GM21723 (cell line): ENCODE measurements at regions not wholly inside any gene's neighbourhood (a gene's known extent, or its start where the extent isn't known, plus 50 kb on each side); places are given as distances from the start of the nearest gene placed in this dataset.

ENCODE experiments used
- ATAC-seq: cut with Tn5 transposase; IDR thresholded peaks from one replicate; pipeline ENCODE4 v1.9.1; 2021; ENCODE audit warnings: mild to moderate bottlenecking, moderate library complexity; ENCODE audit not compliant: unreplicated experiment

- no peak for ATAC-seq
These were observed 117.9 kb upstream of the CFAP20DC start for GRCh38 chr3:59167756-59168155.

DNA sequence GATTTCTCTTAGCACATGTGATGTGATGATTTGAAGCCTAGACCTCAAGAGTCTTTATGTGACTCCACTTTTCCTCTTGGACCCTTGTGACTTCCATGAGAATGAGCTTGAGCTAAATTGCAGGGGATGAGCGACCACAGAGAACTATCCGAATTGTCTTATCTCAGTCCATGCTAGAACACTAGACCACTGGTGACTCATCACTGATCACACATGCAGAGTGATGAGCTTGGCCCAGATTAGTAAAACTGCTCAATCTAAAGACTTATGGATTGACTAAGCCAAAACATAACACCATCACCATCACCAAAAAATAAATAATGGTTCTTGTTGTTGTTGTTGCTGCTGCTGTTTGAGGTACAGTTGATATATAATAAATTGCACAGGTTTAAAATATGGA, 114.1 kb upstream of the CFAP20DC start:
- no peak for ATAC-seq

- ATAC-seq, result no peak
These were observed 111.2 kb upstream of the CFAP20DC start for GRCh38 chr3:59161048-59161447.

GRCh38 chr3:59160133-59160746, 110.4 kb upstream of the CFAP20DC start:
- ATAC-seq, result no peak

GRCh38 chr3:59153648-59154047, 103.8 kb upstream of the CFAP20DC start:
- no peak for ATAC-seq

DNA sequence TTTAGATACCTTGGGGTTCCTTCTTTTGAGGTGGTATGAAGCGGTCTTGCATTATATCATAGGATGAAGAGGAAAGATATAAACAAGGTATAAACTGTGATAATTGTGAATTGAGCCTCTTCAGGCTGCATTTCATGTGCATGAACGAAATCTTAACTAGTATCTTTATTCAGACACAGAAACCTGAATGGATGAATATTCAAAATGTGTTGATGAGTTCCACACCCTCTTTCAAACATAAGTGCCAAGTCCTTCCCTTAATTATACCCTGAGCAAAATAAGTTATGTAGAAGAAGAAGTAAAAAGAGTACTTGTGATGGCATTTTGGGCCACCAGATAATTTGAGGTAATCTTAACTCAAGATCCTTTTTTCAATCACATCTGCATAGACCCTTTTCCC, 103.1 kb upstream of the CFAP20DC start:
- ATAC-seq, result no peak

DNA sequence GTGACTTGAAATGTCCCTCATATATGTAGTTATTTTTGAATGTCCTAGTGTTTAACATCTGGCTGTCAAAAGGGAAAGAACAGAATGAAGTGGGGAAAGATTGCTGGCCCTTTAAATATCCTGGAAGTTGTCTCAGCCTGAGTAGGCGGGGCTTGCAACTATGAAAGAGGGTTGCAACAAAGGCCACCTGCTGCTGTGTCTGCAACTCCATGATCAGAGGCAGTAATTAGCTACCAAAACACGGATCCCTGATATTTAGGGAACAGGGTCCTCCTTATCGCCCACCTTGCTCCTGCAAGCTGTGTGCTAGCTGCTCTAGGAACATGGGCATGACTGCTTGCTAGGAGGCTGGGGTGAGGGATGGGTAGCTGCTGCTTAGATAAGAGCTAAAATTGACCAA, 100.2 kb upstream of the CFAP20DC start:
- no peak for ATAC-seq

DNA sequence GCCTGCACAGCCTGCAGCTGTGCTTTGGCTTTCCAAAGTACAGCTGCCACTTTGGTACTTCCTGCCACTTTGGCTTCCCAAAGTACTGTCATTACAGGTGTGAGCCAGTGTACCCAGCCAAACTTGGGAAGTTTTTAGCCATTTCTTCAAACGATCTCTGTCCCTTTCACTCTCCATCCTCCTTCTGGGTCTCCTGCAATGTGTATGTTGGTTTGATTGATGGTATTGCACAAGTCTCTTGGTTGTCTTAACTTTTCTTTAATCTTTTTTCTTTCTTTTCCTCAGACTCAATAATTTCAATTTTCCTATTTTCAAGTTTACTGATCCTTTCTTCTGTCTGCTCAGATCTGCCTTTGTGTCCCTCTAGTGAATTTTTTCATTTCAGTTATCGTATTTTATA, 99.3 kb upstream of the CFAP20DC start:
- ATAC-seq, result no peak

- ATAC-seq, result no peak
These were observed 93.6 kb upstream of the CFAP20DC start for GRCh38 chr3:59143447-59143846.

DNA sequence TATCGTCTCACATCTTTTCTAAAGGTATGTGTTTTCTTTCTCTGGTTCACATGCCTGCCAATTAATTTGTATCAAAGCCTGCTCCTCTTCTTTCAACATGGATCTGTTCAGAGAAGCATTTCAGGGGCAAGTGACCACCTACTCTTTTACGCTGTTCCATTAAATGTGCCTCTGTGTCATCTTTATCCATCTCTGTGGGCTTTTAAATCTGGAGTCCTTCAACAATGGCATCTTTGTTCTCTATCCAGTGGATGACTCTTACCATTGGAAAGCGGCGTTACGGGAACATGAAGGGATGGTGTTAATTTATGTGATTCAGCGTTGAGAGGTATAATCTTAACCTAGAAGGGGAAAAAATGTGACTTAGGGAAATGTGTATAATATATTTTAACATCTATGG, 92.7 kb upstream of the CFAP20DC start:
- no peak for ATAC-seq

DNA sequence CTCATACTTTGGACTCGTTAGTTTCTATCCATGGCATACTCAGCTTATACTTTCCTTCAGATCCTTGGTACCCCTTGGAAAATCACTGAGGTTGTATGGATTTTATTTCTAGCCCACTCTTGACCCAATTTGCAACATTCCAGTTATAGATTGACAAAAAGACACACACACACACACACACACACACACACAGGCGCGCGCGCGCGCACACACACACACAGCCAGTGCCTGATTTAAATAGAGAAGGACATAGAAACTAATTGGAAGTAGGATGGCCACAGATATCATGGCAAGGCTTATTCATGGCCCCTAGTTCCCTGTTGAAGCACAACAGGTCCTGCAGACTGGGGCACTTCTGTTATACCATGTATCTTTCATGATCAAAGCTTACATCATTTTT, 89.1 kb upstream of the CFAP20DC start:
- no peak for ATAC-seq

GRCh38 chr3:59137415-59137814, 87.6 kb upstream of the CFAP20DC start:
- no peak for ATAC-seq

DNA sequence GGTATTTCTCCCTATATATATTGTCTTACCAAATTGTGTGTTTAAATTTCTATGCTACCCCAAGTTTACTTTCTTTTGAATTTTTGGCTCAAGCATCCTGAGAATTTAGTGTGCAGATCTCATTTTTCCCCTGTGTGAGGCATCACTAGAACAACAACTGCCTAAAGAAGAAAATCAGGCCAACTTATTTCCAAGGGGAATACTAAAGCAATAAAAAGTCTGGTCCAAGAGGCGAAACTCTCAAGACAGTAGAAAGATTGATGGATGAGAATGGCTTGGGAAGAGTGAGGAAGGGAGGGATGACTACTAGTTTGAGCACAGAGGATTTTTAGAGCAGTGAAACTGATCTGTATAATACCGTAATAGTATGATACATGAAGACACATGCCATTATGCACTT, 86.3 kb upstream of the CFAP20DC start:
- ATAC-seq, result no peak

DNA sequence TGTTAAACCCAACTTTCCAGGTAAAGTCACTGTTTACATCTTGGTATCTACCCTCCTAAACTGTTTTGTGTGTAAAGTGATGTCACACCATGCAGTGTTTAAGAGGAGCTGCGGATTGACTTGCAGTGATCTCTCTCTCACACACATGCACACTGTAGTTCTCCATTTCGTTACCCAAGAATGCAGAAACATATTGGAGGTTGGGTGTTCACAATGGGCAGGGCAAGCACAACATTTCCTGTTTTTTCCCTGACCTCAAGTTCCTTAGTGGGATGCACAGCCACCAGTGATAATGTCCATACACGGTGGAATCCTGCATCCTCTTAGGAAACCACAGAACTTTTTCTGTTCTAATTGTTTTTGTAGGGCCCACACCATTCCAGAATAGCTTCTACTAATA, 85.3 kb upstream of the CFAP20DC start:
- no peak for ATAC-seq

DNA sequence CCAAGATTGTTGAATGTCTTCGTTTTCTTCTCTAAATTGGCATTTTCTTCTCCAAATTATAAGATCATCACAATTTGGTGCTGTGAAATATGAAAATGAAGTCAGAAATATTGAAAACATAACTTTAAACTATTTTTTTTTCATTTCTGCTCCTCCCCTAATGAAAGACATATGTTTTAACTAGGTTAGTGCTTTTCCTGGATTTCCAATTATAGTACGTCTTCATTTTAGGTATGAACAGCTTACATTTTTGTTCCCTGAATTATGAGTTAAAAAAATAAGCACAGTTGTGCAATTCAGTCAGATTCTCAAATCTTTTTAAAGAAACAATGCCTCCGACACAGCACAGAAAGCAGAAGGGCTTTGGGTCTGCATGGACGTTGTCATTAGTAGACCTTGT, 83.5 kb upstream of the CFAP20DC start:
- ATAC-seq, result no peak

- ATAC-seq, result no peak
These were observed 81.4 kb upstream of the CFAP20DC start for GRCh38 chr3:59131016-59131766.

DNA sequence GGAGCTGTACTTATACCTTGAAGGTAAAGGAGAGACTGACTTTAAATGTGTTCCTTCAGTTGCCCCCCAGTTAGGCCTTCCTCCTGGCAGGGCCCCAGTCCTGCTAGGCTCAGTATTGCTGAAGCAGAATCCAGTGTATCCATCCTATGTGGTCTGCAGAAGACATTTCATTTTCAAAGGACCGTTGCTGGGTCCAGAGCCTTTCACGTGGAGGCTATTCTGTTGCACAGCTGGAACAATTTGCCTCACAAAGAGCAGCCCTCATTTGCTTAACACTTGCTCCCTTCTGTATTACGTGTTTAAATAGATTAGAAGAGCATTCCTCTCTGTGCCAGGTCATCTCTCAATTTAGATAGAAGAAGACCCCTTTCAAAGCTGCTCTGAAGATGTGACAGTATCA, 78.9 kb upstream of the CFAP20DC start:
- ATAC-seq, result no peak

- ATAC-seq, result no peak
These were observed 77.2 kb upstream of the CFAP20DC start for GRCh38 chr3:59127071-59127470.

- ATAC-seq, result no peak
These were observed 76.6 kb upstream of the CFAP20DC start for GRCh38 chr3:59126446-59126845.

GRCh38 chr3:59121346-59122144, 71.7 kb upstream of the CFAP20DC start:
- no peak for ATAC-seq

DNA sequence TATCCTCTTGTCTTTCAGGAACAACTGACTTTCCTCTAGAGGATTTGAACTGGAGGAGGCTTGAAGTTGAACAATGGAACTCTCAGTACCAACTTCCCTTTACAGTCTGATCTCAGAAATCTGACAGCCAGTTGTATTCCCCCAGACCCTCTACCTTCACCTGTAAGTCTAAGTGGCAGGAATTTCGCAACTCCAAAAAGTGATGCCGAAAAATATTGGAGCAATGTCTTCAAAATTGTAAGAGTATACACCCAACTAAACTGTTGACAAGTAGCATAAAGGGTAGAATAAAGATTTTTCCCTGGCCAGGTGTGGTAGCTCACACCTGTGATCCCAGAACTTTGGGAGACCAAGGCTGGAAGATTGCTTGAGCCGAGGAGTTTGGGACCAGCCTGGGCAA, 69.1 kb upstream of the CFAP20DC start:
- ATAC-seq, result no peak

DNA sequence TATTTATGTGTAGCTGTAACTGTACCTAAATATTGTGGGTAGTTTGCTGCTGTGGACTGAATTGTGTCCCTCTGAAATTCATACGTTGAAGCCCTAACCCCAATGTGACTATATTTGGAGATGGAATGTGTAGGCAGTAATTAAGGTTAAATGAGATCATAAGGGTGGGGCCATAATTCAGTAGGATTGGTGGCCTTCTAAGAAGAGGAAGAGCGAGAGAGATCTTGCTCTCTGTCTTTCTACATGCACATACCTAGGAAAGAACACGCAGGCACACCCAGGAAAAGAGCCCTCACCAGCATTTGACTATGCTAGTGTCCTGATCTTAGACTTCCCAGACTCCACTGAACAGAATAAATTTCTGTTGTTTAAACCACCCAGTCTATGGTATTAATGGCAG, 67.6 kb upstream of the CFAP20DC start:
- ATAC-seq, result no peak
